K562 (cell line): ENCODE measurements at regions not wholly inside any gene's neighbourhood (a gene's known extent, or its start where the extent isn't known, plus 50 kb on each side); places are given as distances from the start of the nearest gene placed in this dataset.

Experiments
- CTCF ChIP-seq, 3 experiments: IDR thresholded peaks in 2 of 3; conservative IDR thresholded peaks in 1 of 3; 2 replicates each; pipeline ENCODE4 v1.5.1; 2011 to 2012; ENCODE audit warnings: low read length in 3 of 3, mild to moderate bottlenecking in 3 of 3, control low read depth in 2 of 3, improper control_type of control experiment in 1 of 3, inconsistent platforms in 1 of 3, low read depth in 1 of 3, mixed read lengths in 1 of 3, moderate library complexity in 1 of 3; ENCODE audit not compliant: insufficient read depth in 2 of 3
- HDAC2 ChIP-seq: fragments of 450-650 bp; IDR thresholded peaks from 2 replicates; pipeline ENCODE4 v1.6.1; 2016; ENCODE audit warnings: mild to moderate bottlenecking
- MCM3 ChIP-seq: fragments of 450-650 bp; IDR thresholded peaks from 2 replicates; pipeline ENCODE4 v1.6.1; 2016
- PATZ1 ChIP-seq: fragments of 250-450 bp; sonication (Bioruptor Pico); IDR thresholded peaks from 2 replicates; pipeline ENCODE4 v1.5.0; 2020; ENCODE audit warnings: mild to moderate bottlenecking, borderline replicate concordance
- USF1 ChIP-seq: sonication (generic); formaldehyde crosslinking; IDR thresholded peaks from 2 replicates; pipeline ENCODE4 v1.9.0; 2022; ENCODE audit warnings: mild to moderate bottlenecking, missing genetic modification reagents
- ZNF274 ChIP-seq: IDR thresholded peaks from 2 replicates; pipeline ENCODE4 v1.6.1; 2011; ENCODE audit warnings: low read depth, mild to moderate bottlenecking, low read length, moderate library complexity, borderline replicate concordance
- ZNF398 ChIP-seq: fragments of 250-450 bp; sonication (Bioruptor Pico); IDR thresholded peaks from 2 replicates; pipeline ENCODE4 v1.8.0; 2021; ENCODE audit warnings: moderate library complexity, mild to moderate bottlenecking, inconsistent platforms
- ZNF589 ChIP-seq: fragments of 200-800 bp; sonication (Bioruptor generic); IDR thresholded peaks from 2 replicates; pipeline ENCODE4 v1.6.1; 2016; ENCODE audit warnings: low read depth, missing genetic modification characterization, missing compliant biosample characterization
- ZNF639 ChIP-seq, 2 experiments: fragments of 200-800 bp in 1 of 2; sonication (Bioruptor generic) in 1 of 2; sonication (generic) in 1 of 2; formaldehyde crosslinking in 1 of 2; IDR thresholded peaks in 1 of 2; conservative IDR thresholded peaks in 1 of 2; 2 replicates each; pipeline versions ENCODE4 v1.5.0 to v1.6.1; 2016 to 2020; ENCODE audit warnings: missing compliant biosample characterization in 1 of 2, missing genetic modification characterization in 1 of 2, missing genetic modification reagents in 1 of 2

- no peak for TF ChIP-seq PATZ1 (CRISPR knock-in tag)
- TF ChIP-seq MCM3, result no peak
- no peak for TF ChIP-seq ZNF398 (CRISPR knock-in tag)
- TF ChIP-seq ZNF274, result no peak
- TF ChIP-seq CTCF (IDR thresholded peaks at IDR 0.05 in 2 of 3, conservative IDR thresholded peaks at IDR 0.05 in 1 of 3; ENCODE audit: insufficient read depth in 2 of 3, low read depth in 1 of 3, low read length in 3 of 3), result no peak
- no peak for TF ChIP-seq ZNF639 (CRISPR knock-in tag; conservative IDR thresholded peaks at IDR 0.05 in 1 of 2, IDR thresholded peaks at IDR 0.05 in 1 of 2)
- TF ChIP-seq USF1 (CRISPR knock-in tag), result no peak
- TF ChIP-seq HDAC2, result no peak
- no peak for TF ChIP-seq ZNF589 (CRISPR knock-in tag)
Observed at GRCh38 chr21:35136106-35136505, 87.0 kb upstream of the RUNX1 start.
